NCI-H1092 treated with DMSO at 0.1 percent for 48 hours (cell line): ENCODE measurements at regions not wholly inside any gene's neighbourhood (a gene's known extent, or its start where the extent isn't known, plus 50 kb on each side); places are given as distances from the start of the nearest gene placed in this dataset.

Source experiments
- DNase-seq: peaks from one replicate; lab custom pipeline; 2025; lab: John Stamatoyannopoulos, UW

- DNase-seq, result no peak
Observed at GRCh38 chr2:60321816-60322215, 231.6 kb downstream of the BCL11A start.

GRCh38 chr2:60320724-60321123 lies 232.7 kb downstream of the BCL11A start:
- peak; percentile 2 for DNase-seq

GRCh38 chr2:60319031-60319547 lies 234.4 kb downstream of the BCL11A start:
- no peak for DNase-seq

- DNase-seq, result no peak
Observed at GRCh38 chr2:60318544-60318943, 234.9 kb downstream of the BCL11A start.

- DNase-seq, result no peak
Observed at GRCh38 chr2:60317844-60318243, 235.6 kb downstream of the BCL11A start.

GRCh38 chr2:60317034-60317386 lies 236.4 kb downstream of the BCL11A start:
- DNase-seq, result no peak

GRCh38 chr2:60316381-60317033 lies 236.9 kb downstream of the BCL11A start:
- no peak for DNase-seq

GRCh38 chr2:60313470-60314172 lies 239.8 kb downstream of the BCL11A start:
- DNase-seq, result no peak

GRCh38 chr2:60312618-60313017 lies 240.8 kb downstream of the BCL11A start:
- no peak for DNase-seq

- no peak for DNase-seq
Observed at GRCh38 chr2:60311524-60311923, 241.9 kb downstream of the BCL11A start.

GRCh38 chr2:60309941-60310660 lies 243.4 kb downstream of the BCL11A start:
- DNase-seq, result no peak

- no peak for DNase-seq
Observed at GRCh38 chr2:60309336-60309735, 244.1 kb downstream of the BCL11A start.

- peak; percentile 4 for DNase-seq
Observed at GRCh38 chr2:60306267-60306861, 247.1 kb downstream of the BCL11A start.

- DNase-seq, result no peak
Observed at GRCh38 chr2:60303680-60304079, 249.8 kb downstream of the BCL11A start.

- DNase-seq, result no peak
Observed at GRCh38 chr2:60302377-60303126, 250.9 kb downstream of the BCL11A start.

- no peak for DNase-seq
Observed at GRCh38 chr2:60301726-60302125, 251.7 kb downstream of the BCL11A start.

GRCh38 chr2:60299179-60299578 lies 254.3 kb downstream of the BCL11A start:
- DNase-seq, result no peak

- no peak for DNase-seq
Observed at GRCh38 chr2:60298006-60298696, 255.3 kb downstream of the BCL11A start.

GRCh38 chr2:60297296-60298005 lies 256.0 kb downstream of the BCL11A start:
- DNase-seq, result no peak

GRCh38 chr2:60296219-60296955 lies 257.1 kb downstream of the BCL11A start:
- DNase-seq, result no peak
